TTC549 (cell line): ENCODE measurements at regions not wholly inside any gene's neighbourhood (a gene's known extent, or its start where the extent isn't known, plus 50 kb on each side); places are given as distances from the start of the nearest gene placed in this dataset.

Experiments used
- FAIRE-seq: peaks from 2 replicates; lab custom pipeline; 2012; peaks lifted over from hg19 to GRCh38; lab: Jason Lieb, UNC

DNA sequence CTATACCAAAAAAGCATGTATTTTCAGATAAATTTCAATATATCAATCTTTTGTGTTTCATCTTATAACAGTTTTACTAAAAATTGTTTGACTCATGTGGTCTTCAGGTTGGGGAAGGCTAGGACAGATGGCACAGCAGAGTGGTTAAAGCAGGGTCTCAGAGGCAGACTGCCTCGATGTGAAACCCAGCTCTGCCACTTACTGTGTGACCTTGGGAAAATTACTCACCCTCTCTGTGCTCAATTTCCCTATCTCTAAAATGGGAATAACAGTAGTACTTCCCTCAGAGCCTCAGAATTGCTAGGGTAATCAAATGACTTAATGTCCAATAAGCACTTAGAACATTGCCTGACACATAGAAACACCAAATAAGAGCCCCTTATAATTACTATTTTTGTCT, 262.1 kb upstream of the FMN2 start:
- FAIRE-seq, result no peak

DNA sequence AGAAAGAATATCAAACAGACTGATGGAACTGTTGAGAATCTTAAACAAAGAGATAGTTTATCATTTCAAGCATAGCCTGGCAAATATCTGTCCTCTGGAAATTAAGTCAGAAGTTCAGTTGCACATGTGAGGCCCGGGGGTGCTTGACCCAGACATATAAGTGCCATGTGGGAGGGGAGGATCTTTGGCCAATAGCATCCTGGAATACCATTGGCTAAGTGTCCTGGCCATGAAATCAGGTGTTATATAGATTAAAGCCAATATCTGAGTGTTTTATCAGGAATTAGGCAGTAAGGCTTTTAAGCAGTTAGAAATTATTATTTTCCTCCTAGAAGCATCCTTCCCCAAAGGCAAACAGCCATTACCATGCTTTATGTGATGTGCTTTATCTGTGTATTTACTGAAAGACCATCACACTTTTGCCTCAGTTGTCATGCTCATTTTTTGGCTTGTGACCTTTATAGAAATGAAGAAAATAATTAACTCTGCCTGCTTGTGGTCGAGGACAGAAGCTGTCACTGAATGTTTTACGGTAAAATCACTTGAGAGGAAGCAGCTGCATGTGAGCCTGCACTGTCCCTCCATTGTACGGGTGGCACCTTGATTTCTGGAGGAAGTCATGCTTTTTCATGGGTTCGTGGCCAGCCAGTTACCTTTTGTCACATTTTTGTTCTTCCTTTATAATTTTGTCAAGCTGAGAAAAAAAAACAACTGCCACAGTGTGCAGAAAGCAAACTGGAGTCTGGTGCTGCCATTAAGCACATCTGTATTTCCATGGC, 259.9 kb upstream of the FMN2 start:
- FAIRE-seq, result no peak

GRCh38 chr1:239833723-239834122, 258.0 kb upstream of the FMN2 start:
- no peak for FAIRE-seq

GRCh38 chr1:239835946-239836440, 255.7 kb upstream of the FMN2 start:
- no peak for FAIRE-seq

DNA sequence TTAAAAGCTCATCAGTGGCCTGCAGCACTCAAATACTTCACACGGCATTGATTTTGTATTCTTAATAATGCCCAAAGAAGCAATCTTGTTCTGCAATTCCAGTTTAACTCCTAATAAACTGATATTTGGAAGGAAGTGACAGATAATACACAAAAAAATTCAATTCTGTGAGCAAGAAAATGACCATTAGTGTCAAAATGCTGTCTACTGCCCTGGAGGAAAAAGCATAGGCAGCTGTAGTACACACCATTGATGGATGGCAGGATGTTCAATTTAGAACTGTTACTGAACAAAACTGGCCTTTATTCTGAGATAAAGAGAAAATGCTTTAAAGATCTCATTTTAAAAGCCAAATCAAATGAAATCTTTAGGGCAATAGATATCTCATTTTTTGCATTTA, 251.3 kb upstream of the FMN2 start:
- no peak for FAIRE-seq

GRCh38 chr1:239840790-239841189, 250.9 kb upstream of the FMN2 start:
- FAIRE-seq, result no peak

DNA sequence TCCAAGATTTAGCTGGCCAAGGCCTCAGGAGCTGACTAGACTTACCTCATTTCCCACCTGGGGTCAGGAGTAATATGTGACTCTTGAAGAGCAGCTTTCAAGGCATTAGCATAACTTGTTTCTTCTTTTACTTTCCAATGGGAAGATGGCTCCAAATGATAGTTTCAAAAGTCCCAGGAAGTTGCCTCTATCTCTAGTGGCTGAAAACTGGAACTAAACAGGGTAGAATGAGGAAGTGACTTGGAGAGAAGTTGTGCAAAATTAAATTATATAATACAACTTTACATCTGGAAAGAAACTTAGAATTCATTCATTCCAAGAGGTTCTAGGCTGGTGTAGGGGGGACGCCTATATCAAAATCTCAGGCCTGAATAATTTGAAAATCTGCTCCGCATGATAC, 250.1 kb upstream of the FMN2 start:
- FAIRE-seq, result no peak

- no peak for FAIRE-seq
These were observed 248.1 kb upstream of the FMN2 start for GRCh38 chr1:239843541-239843940.

- no peak for FAIRE-seq
These were observed 246.8 kb upstream of the FMN2 start for GRCh38 chr1:239844833-239845232.

- no peak for FAIRE-seq
These were observed 236.8 kb upstream of the FMN2 start for GRCh38 chr1:239854922-239855321.

- FAIRE-seq, result no peak
These were observed 235.6 kb upstream of the FMN2 start for GRCh38 chr1:239856067-239856466.

DNA sequence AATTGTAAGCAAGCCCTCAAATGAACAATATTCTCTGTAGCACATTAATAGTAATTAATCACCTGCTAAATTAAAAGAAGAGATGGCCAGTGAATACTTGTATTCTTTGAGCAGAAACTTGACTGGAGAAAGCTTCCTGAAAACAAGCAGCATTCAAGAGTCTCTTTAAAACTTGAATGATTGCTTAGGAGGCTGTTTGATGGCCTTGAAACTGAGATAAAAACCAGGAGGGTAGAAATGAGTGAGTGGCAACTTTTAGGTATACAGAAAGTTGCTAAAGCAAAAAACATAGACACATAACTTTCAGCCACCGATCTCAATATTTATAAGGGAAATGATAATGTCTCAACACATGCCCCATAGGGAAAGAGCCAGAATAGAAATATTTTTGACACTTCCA, 234.8 kb upstream of the FMN2 start:
- no peak for FAIRE-seq

GRCh38 chr1:239858057-239858456, 233.6 kb upstream of the FMN2 start:
- no peak for FAIRE-seq

DNA sequence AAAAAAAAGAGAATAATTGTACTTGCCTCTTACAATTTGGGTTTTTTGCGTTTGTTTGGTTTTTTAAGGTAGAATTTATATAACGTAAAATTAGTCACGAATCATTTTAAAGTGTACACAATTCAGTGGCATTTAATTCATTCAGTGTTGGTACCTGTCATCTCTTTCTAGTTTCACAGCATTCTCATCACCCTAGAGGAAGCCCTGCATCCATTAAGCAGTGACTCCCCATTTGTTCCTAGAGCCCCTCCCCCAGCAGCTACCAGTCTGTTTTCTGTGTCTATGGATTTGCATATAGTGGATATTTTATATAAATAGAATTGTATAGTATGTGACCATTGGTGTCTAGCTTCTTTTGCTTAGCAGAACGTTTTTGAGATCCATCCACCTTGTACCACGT, 233.2 kb upstream of the FMN2 start:
- FAIRE-seq, result no peak

- FAIRE-seq, result no peak
These were observed 229.7 kb upstream of the FMN2 start for GRCh38 chr1:239861985-239862384.

DNA sequence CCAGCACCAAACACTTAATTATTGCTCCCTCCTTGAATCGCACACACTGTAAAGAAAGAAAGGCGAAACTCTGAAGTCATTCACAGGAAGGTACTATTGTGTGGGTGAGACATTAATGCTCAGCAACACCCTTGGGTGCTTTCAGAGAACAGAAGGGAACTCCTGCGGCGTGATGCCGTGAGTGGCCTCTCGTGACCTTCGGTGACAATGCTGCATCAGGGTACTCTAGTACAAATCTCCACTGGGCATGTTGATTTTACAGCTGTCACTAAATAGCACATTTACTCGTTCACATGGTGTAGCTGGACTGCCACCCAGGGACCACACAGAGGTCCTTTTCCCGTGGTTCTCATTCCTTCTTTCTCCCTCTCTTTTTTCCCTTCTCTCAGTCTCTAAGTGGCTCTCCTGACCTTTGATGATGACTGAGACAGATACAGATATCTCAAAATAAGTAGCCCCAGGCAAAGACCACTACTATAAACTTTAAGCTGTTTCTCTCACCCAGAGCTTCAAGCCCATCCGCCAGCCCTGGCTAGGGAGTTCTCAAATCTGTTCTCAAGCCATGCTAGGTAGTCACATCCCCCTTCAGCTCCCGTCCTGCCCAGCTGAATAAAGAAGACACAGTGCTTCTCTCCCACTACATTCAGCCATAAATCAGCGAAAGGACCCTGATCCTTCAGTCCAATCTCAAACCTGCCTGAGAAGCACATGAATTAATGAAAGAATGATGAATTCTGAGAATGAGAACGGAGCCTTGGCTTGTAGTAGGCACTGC, 223.4 kb upstream of the FMN2 start:
- FAIRE-seq, result no peak

DNA sequence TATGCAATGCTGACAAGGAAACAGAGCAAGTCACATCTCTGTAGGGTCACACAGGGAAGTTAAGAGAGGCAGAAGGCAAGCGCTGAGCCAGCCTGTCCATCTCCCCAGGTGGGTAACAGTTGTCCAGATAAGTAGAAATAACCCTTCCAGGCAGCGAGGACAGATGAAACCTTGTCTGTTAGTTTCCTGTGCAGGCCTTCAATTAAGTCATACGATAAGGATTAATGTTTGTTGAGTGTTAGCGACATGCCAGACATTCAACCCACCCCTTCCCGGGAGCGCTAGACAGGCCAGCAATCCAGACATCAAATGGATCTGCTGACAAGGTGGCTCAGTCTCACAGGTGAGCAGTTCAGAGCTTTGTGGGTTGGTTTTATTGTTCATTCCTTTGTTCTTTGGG, 221.5 kb upstream of the FMN2 start:
- FAIRE-seq, result no peak

GRCh38 chr1:239872626-239873025, 219.1 kb upstream of the FMN2 start:
- no peak for FAIRE-seq

- no peak for FAIRE-seq
These were observed 216.9 kb upstream of the FMN2 start for GRCh38 chr1:239874831-239875230.

DNA sequence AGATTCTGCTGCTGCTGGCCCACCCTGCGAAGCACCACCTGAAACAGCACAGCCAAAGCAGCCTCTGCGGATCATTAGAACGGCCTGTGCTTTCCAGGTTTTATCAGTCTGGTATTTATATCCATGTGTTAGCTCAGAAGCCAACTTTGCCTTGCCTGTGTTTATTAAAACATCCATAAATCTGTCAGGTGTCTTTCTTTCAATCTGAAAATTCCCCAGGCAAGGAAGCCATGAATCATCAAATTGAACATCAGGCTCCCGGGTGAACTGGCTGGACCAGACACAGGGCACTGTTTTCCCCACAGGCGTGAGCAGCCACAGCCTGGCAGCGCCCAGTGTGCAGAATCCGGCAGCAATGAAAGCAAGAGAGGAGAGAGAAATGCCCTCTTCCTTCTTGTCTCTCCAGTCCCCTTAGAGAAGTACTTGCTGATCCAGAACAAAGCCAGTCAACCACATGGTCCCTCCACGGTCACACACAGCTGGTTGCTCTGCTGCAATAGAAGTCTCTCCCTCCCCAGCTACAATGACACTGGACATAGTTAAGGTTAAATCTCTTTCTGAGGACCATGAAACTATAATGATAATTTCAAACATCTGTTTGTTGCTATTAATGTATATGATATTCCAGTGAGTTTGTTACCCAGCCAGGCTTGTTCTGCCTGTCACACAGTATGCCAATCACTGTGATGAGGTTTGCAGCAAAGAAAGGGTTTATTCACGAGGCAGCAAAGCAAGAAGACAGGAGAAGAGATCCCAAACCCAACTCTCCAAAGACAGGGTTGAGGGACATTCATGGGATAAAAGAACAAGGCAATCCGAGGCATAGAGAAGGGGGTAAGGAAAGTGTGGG, 212.1 kb upstream of the FMN2 start:
- no peak for FAIRE-seq

GRCh38 chr1:239882967-239883366, 208.7 kb upstream of the FMN2 start:
- no peak for FAIRE-seq

DNA sequence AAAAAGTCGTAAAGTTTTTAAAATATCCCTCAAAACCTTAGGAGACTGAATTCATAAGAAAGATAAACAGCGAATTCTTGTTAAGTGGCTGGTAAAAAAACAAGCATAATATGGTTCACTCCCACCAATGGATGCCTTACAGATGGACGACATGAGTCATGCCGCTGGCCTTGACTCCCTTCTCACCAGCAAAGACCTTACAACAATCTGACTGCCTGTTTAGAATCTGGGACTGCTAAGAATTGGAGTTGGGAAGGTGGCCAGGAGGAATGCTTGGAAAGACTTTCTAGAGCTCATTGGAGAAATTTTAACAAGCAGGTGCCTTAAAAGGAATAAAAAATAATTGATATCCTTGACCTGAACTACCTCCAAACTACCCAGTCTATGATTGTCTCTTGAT, 206.9 kb upstream of the FMN2 start:
- FAIRE-seq, result no peak

GRCh38 chr1:239886266-239886665, 205.4 kb upstream of the FMN2 start:
- no peak for FAIRE-seq
